ENCODE measurements at regions not wholly inside any gene's neighbourhood (a gene's known extent, or its start where the extent isn't known, plus 50 kb on each side); places are given as distances from the start of the nearest gene placed in this dataset.

GRCh38 chr11:26231252-26231661 is 100.7 kb upstream of the ANO3 start:
- H3K27ac Mint-ChIP-seq, result no peak overlapping the region
- peaks cover 3 to 9% of the 10 kb centered on the region in 2 donors for H3K9me3 Mint-ChIP-seq
- no peak for ATAC-seq
- no peaks in the 10 kb centered on the region for H3K36me3 Mint-ChIP-seq
- DNase-seq (ENCODE audit: low spot score in 2 of 2), result no peak

- ATAC-seq (no peak), DNase-seq (ENCODE audit: low spot score in 2 of 2) (no peak)
- Mint-ChIP-seq H3K9me3 (peaks cover 7 to 9% of the 10 kb centered on the region in 2 donors), H3K27ac (no peak overlapping the region), H3K36me3 (no peaks in the 10 kb centered on the region)
Observed at GRCh38 chr11:26234451-26234850, 97.5 kb upstream of the ANO3 start.

- no peaks in the 10 kb centered on the region for H3K36me3 Mint-ChIP-seq
- ATAC-seq, result no peak
- DNase-seq (ENCODE audit: low spot score in 2 of 2), result no peak
- H3K27ac Mint-ChIP-seq, result no peak overlapping the region
- peaks cover 13 to 14% of the 10 kb centered on the region in 2 donors for H3K9me3 Mint-ChIP-seq
Observed at GRCh38 chr11:26243426-26243825, 88.5 kb upstream of the ANO3 start.

- Mint-ChIP-seq H3K27ac (no peak overlapping the region), H3K9me3 (peaks cover 12 to 18% of the 10 kb centered on the region in 2 donors), H3K36me3 (no peaks in the 10 kb centered on the region)
- ATAC-seq (no peak), DNase-seq (ENCODE audit: low spot score in 2 of 2) (no peak)
Observed at GRCh38 chr11:26244207-26244606, 87.7 kb upstream of the ANO3 start.

- ATAC-seq (no peak), DNase-seq (ENCODE audit: low spot score in 2 of 2) (no peak)
- Mint-ChIP-seq H3K9me3 (peaks cover 8 to 18% of the 10 kb centered on the region in 2 donors), H3K36me3 (no peaks in the 10 kb centered on the region), H3K27ac (no peak overlapping the region)
Observed at GRCh38 chr11:26245046-26245445, 86.9 kb upstream of the ANO3 start.

- Mint-ChIP-seq H3K27ac (no peak overlapping the region), H3K9me3 (peaks cover 4 to 18% of the 10 kb centered on the region in 2 donors), H3K36me3 (no peaks in the 10 kb centered on the region)
- ATAC-seq, result no peak
- no peak for DNase-seq (ENCODE audit: low spot score in 2 of 2)
Observed at GRCh38 chr11:26247340-26247739, 84.6 kb upstream of the ANO3 start.

GRCh38 chr11:26248661-26249060 is 83.3 kb upstream of the ANO3 start:
- no peak for ATAC-seq
- H3K36me3 Mint-ChIP-seq, result no peaks in the 10 kb centered on the region
- DNase-seq (ENCODE audit: low spot score in 2 of 2), result no peak
- H3K9me3 Mint-ChIP-seq, result peaks cover 4 to 16% of the 10 kb centered on the region in 2 donors
- H3K27ac Mint-ChIP-seq, result no peak overlapping the region

- H3K36me3 Mint-ChIP-seq, result no peaks in the 10 kb centered on the region
- H3K27ac Mint-ChIP-seq, result no peak overlapping the region
- peaks cover 0 to 4% of the 10 kb centered on the region in 2 donors for H3K9me3 Mint-ChIP-seq
- ATAC-seq (no peak), DNase-seq (ENCODE audit: low spot score in 2 of 2) (no peak)
Observed at GRCh38 chr11:26254378-26254777, 77.6 kb upstream of the ANO3 start.

GRCh38 chr11:26263769-26264168 is 68.2 kb upstream of the ANO3 start:
- DNase-seq (ENCODE audit: low spot score in 2 of 2), result no peak
- no peak overlapping the region for H3K27ac Mint-ChIP-seq
- peaks cover 0 to 11% of the 10 kb centered on the region in 2 donors for H3K9me3 Mint-ChIP-seq
- ATAC-seq, result no peak
- no peaks in the 10 kb centered on the region for H3K36me3 Mint-ChIP-seq

- peaks cover 0 to 11% of the 10 kb centered on the region in 2 donors for H3K9me3 Mint-ChIP-seq
- no peaks in the 10 kb centered on the region for H3K36me3 Mint-ChIP-seq
- no peak for ATAC-seq
- no peak overlapping the region for H3K27ac Mint-ChIP-seq
- no peak for DNase-seq (ENCODE audit: low spot score in 2 of 2)
Observed at GRCh38 chr11:26264266-26264665, 67.7 kb upstream of the ANO3 start.

- no peaks in the 10 kb centered on the region for H3K9me3 Mint-ChIP-seq
- ATAC-seq (no peak), DNase-seq (ENCODE audit: low spot score in 2 of 2) (no peak)
- no peaks in the 10 kb centered on the region for H3K36me3 Mint-ChIP-seq
- no peak overlapping the region for H3K27ac Mint-ChIP-seq
Observed at GRCh38 chr11:26268980-26269660, 62.8 kb upstream of the ANO3 start.

- ATAC-seq (no peak), DNase-seq (ENCODE audit: low spot score in 2 of 2) (no peak)
- no peaks in the 10 kb centered on the region for H3K36me3 Mint-ChIP-seq
- H3K27ac Mint-ChIP-seq, result no peak overlapping the region
- H3K9me3 Mint-ChIP-seq, result no peaks in the 10 kb centered on the region
Observed at GRCh38 chr11:26271666-26272065, 60.3 kb upstream of the ANO3 start.

GRCh38 chr11:26276798-26277424 is 55.0 kb upstream of the ANO3 start:
- peak in 1 of 2 donors; percentile 46 for DNase-seq (ENCODE audit: low spot score in 2 of 2)
- no peaks in the 10 kb centered on the region for H3K9me3 Mint-ChIP-seq
- peak in 1 of 2 donors; percentile 38 for ATAC-seq
- no peak overlapping the region for H3K27ac Mint-ChIP-seq
- no peaks in the 10 kb centered on the region for H3K36me3 Mint-ChIP-seq

- ATAC-seq (no peak), DNase-seq (ENCODE audit: low spot score in 2 of 2) (no peak)
Observed at GRCh38 chr11:26278354-26278753, 53.6 kb upstream of the ANO3 start.

More at GRCh38 chr11:26278354-26278753, 53.6 kb upstream of the ANO3 start:
- H3K9me3 Mint-ChIP-seq, result no peaks in the 10 kb centered on the region
- no peak overlapping the region for H3K27ac Mint-ChIP-seq
- no peaks in the 10 kb centered on the region for H3K36me3 Mint-ChIP-seq

Data from activated naive CD4-positive, alpha-beta T cell treated with anti-CD3 and anti-CD28 coated beads, Interleukin-2, amount 50 U/mL, for 72 hours (primary cell).